CD4-positive, alpha-beta memory T cell (primary cell): ENCODE measurements at regions not wholly inside any gene's neighbourhood (a gene's known extent, or its start where the extent isn't known, plus 50 kb on each side); places are given as distances from the start of the nearest gene placed in this dataset.
A peak's percentile ranks its signal among the peaks of the same experiment; 100 is the strongest.
"Not testable (repeated sequence)": the region's sequence is repeated elsewhere in the genome, so short reads cannot be mapped to it uniquely, and the experiment has no call there.

Experiments
- CTCF ChIA-PET: fragments of 350-600 bp; sonication (Branson Sonifier 250); formaldehyde crosslinking; loops from one replicate; lab custom pipeline; 2021; ENCODE audit warnings: inconsistent platforms; ENCODE audit not compliant: partially characterized antibody; lab: Charles Lee
- POLR2A ChIA-PET: fragments of 350-600 bp; sonication (Branson Sonifier 250); formaldehyde crosslinking; loops from one replicate; lab custom pipeline; 2021; ENCODE audit not compliant: partially characterized antibody; lab: Charles Lee
- DNase-seq, 5 donors: peaks; one replicate each; pipeline versions ENCODE4 v3.0.0 to v3.0.0-alpha.2; 2020 to 2022; ENCODE audit warnings: mixed read lengths in 1 of 5
- H3K27ac ChIP-seq: one replicate; pipeline ENCODE4 v1.7.0; 2013; ENCODE audit warnings: low read depth, low read length
- H3K27me3 ChIP-seq: 2 replicates; pipeline ENCODE4 v1.7.0; 2013; ENCODE audit warnings: mild to moderate bottlenecking, low read length, moderate library complexity; ENCODE audit not compliant: insufficient read depth
- H3K36me3 ChIP-seq: 2 replicates; pipeline ENCODE4 v1.7.0; 2013; ENCODE audit warnings: mild to moderate bottlenecking, low read length, moderate library complexity; ENCODE audit not compliant: insufficient read depth
- H3K4me1 ChIP-seq: 2 replicates; pipeline ENCODE4 v1.7.0; 2013; ENCODE audit warnings: mild to moderate bottlenecking, low read length, moderate library complexity; ENCODE audit not compliant: insufficient read depth
- H3K4me3 ChIP-seq, 2 donors: one replicate each; pipeline ENCODE4 v1.7.0; 2013; ENCODE audit warnings: low read length in 2 of 2, mild to moderate bottlenecking in 1 of 2
- H3K9me3 ChIP-seq, 2 donors: one replicate each; pipeline ENCODE4 v1.7.0; 2013; ENCODE audit warnings: low read length in 2 of 2, control low read depth in 1 of 2; ENCODE audit not compliant: control insufficient read depth in 1 of 2
- H3K27ac Mint-ChIP-seq, 7 donors: one replicate each; pipeline ENCODE4 v1.8.0; 2020 to 2021; ENCODE audit warnings: mixed read lengths in 7 of 7, mild to moderate bottlenecking in 6 of 7, inconsistent platforms in 3 of 7, moderate library complexity in 3 of 7
- H3K27me3 Mint-ChIP-seq, 2 donors: one replicate each; pipeline ENCODE4 v1.8.0; 2020 to 2021; ENCODE audit warnings: mixed read lengths in 2 of 2
- H3K36me3 Mint-ChIP-seq, 2 donors: one replicate each; pipeline ENCODE4 v1.8.0; 2020 to 2021; ENCODE audit warnings: mixed read lengths in 2 of 2, inconsistent platforms in 1 of 2, mild to moderate bottlenecking in 1 of 2
- H3K4me1 Mint-ChIP-seq, 4 donors: one replicate each; pipeline ENCODE4 v1.8.0; 2020 to 2021; ENCODE audit warnings: mixed read lengths in 4 of 4, mild to moderate bottlenecking in 1 of 4
- H3K4me3 Mint-ChIP-seq, 8 donors: one replicate each; pipeline ENCODE4 v1.8.0; 2020 to 2021; ENCODE audit warnings: mixed read lengths in 8 of 8, mild to moderate bottlenecking in 7 of 8, moderate library complexity in 6 of 8, inconsistent platforms in 3 of 8
- H3K9me3 Mint-ChIP-seq, 8 donors: one replicate each; pipeline ENCODE4 v1.8.0; 2020 to 2021; ENCODE audit warnings: mixed read lengths in 8 of 8, mild to moderate bottlenecking in 5 of 8, inconsistent platforms in 3 of 8, moderate library complexity in 1 of 8
- intact Hi-C: fragments of 100-400 bp; cut with micrococcal nuclease; formaldehyde crosslinking; loops from one replicate; pipeline ENCODE4 v1.15.1; 2023

- H3K9me3 Mint-ChIP-seq = peaks cover 0 to 9% (median 2%) of the 10 kb centered on the region in 8 donors
These were observed 149.1 kb upstream of the DPP10 start for GRCh38 chr2:114293355-114293754.

GRCh38 chr2:114294741-114295140, 147.7 kb upstream of the DPP10 start:
- no peaks in the 10 kb centered on the region for H3K36me3 ChIP-seq
- peaks cover 0 to 3% (median 0%) of the 10 kb centered on the region in 8 donors for H3K9me3 Mint-ChIP-seq
- H3K27ac Mint-ChIP-seq = no peak overlapping the region
- H3K4me1 Mint-ChIP-seq = peaks cover 0 to 4% (median 0%) of the 10 kb centered on the region in 4 donors
- CTCF ChIA-PET = no interaction called here
- no peaks in the 10 kb centered on the region for H3K36me3 Mint-ChIP-seq
- H3K27me3 ChIP-seq = no peaks in the 10 kb centered on the region
- H3K27me3 Mint-ChIP-seq = peaks cover 5 to 6% of the 10 kb centered on the region in 2 donors
- POLR2A ChIA-PET = no interaction called here
- no peaks in the 10 kb centered on the region for H3K4me1 ChIP-seq
- intact Hi-C loops = no loop called here
- H3K27ac ChIP-seq = no peak overlapping the region
- DNase-seq = no peak
- no peak overlapping the region for H3K4me3 ChIP-seq
- H3K9me3 ChIP-seq = no peaks in the 10 kb centered on the region
- H3K4me3 Mint-ChIP-seq = no peak overlapping the region

More at GRCh38 chr2:114293355-114293754, 149.1 kb upstream of the DPP10 start:
- H3K36me3 ChIP-seq = no peaks in the 10 kb centered on the region
- CTCF ChIA-PET = no interaction called here
- Mint-ChIP-seq H3K36me3 (no peaks in the 10 kb centered on the region), H3K4me3 (no peak overlapping the region), H3K27ac (no peak overlapping the region), H3K27me3 (peaks cover 5 to 6% of the 10 kb centered on the region in 2 donors), H3K4me1 (peaks cover 0 to 4% (median 0%) of the 10 kb centered on the region in 4 donors)
- no peak overlapping the region for H3K27ac ChIP-seq
- no peaks in the 10 kb centered on the region for H3K4me1 ChIP-seq
- intact Hi-C loops = no loop called here
- no peaks in the 10 kb centered on the region for H3K9me3 ChIP-seq
- no peak for DNase-seq
- no peaks in the 10 kb centered on the region for H3K27me3 ChIP-seq
- POLR2A ChIA-PET = no interaction called here
- H3K4me3 ChIP-seq = no peak overlapping the region

- intact Hi-C loops, H3K36me3 ChIP-seq, H3K27ac ChIP-seq, DNase-seq, H3K27me3 Mint-ChIP-seq, H3K4me1 ChIP-seq, POLR2A ChIA-PET, H3K4me3 ChIP-seq, CTCF ChIA-PET, H3K27me3 ChIP-seq, H3K4me1 Mint-ChIP-seq, H3K4me3 Mint-ChIP-seq, H3K27ac Mint-ChIP-seq, H3K9me3 ChIP-seq, H3K36me3 Mint-ChIP-seq: not testable (repeated sequence)
- peaks cover 0 to 15% (median 8%) of the 10 kb centered on the region in 8 donors for H3K9me3 Mint-ChIP-seq
These were observed 142.1 kb upstream of the DPP10 start for GRCh38 chr2:114300351-114300750.

- POLR2A ChIA-PET = no interaction called here
- H3K27me3 Mint-ChIP-seq = peaks cover 0 to 1% of the 10 kb centered on the region in 2 donors
These were observed 125.7 kb upstream of the DPP10 start for GRCh38 chr2:114316532-114317300.

GRCh38 chr2:114330594-114330993, 111.8 kb upstream of the DPP10 start:
- H3K4me1 Mint-ChIP-seq = no peaks in the 10 kb centered on the region
- Histone ChIP-seq H3K27ac (no peak overlapping the region), H3K27me3 (no peaks in the 10 kb centered on the region), H3K4me1 (no peaks in the 10 kb centered on the region), H3K36me3 (no peaks in the 10 kb centered on the region), H3K9me3 (peaks cover 0 to 4% of the 10 kb centered on the region in 2 donors), H3K4me3 (no peak overlapping the region)
- POLR2A ChIA-PET = no interaction called here
- no peak overlapping the region for H3K4me3 Mint-ChIP-seq
- no peak overlapping the region for H3K27ac Mint-ChIP-seq
- intact Hi-C loops = no loop called here
- H3K27me3 Mint-ChIP-seq = peaks cover 2 to 11% of the 10 kb centered on the region in 2 donors
- peaks cover 0 to 2% (median 0%) of the 10 kb centered on the region in 8 donors for H3K9me3 Mint-ChIP-seq
- no peaks in the 10 kb centered on the region for H3K36me3 Mint-ChIP-seq
- DNase-seq = no peak
- CTCF ChIA-PET = no interaction called here

More at GRCh38 chr2:114316532-114317300, 125.7 kb upstream of the DPP10 start:
- no peak overlapping the region for H3K27ac Mint-ChIP-seq
- Histone ChIP-seq H3K4me1 (no peaks in the 10 kb centered on the region), H3K27me3 (no peaks in the 10 kb centered on the region), H3K27ac (no peak overlapping the region), H3K9me3 (no peaks in the 10 kb centered on the region), H3K4me3 (no peak overlapping the region), H3K36me3 (no peaks in the 10 kb centered on the region)
- no peaks in the 10 kb centered on the region for H3K4me1 Mint-ChIP-seq
- no peaks in the 10 kb centered on the region for H3K36me3 Mint-ChIP-seq
- peaks cover 0 to 3% (median 0%) of the 10 kb centered on the region in 8 donors for H3K9me3 Mint-ChIP-seq
- CTCF ChIA-PET = no interaction called here
- DNase-seq = no peak
- intact Hi-C loops = no loop called here
- no peak overlapping the region for H3K4me3 Mint-ChIP-seq

DNA sequence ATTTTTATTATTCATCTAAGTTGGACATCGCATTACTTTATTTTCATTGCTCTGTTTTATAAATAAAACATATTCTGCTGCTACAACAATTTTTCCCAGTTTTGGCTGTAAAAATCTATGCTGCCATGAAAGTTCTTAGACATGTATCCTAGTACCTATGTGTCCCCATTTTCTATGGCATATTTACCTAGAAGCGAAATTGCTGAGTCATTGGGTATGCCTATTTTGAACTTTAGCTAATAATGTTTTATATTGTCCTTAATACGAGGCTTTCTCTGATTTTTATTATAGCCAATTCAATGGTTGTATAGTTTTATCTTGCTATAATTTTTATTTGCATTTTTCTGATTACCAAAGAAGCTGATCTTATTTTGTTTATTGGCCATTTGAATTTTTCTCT, 110.5 kb upstream of the DPP10 start:
- Mint-ChIP-seq H3K27me3 (peaks cover 2 to 8% of the 10 kb centered on the region in 2 donors), H3K27ac (no peak overlapping the region), H3K4me3 (no peak overlapping the region), H3K9me3 (peaks cover 0 to 3% (median 0%) of the 10 kb centered on the region in 8 donors), H3K4me1 (no peaks in the 10 kb centered on the region), H3K36me3 (no peaks in the 10 kb centered on the region)
- intact Hi-C loops = no loop called here
- Histone ChIP-seq H3K4me3 (no peak overlapping the region), H3K27me3 (no peaks in the 10 kb centered on the region), H3K36me3 (no peaks in the 10 kb centered on the region), H3K4me1 (no peaks in the 10 kb centered on the region), H3K27ac (no peak overlapping the region), H3K9me3 (peaks cover 0 to 4% of the 10 kb centered on the region in 2 donors)
- CTCF ChIA-PET = no interaction called here
- DNase-seq = no peak
- POLR2A ChIA-PET = no interaction called here

- Mint-ChIP-seq H3K4me1 (no peaks in the 10 kb centered on the region), H3K27ac (no peak overlapping the region), H3K27me3 (peaks cover 0 to 1% of the 10 kb centered on the region in 2 donors), H3K9me3 (peaks cover 0 to 3% (median 0%) of the 10 kb centered on the region in 8 donors), H3K36me3 (no peaks in the 10 kb centered on the region), H3K4me3 (peak overlapping the region in 1 of 8 donors; percentile 10)
- POLR2A ChIA-PET = no interaction called here
- Histone ChIP-seq H3K27me3 (no peaks in the 10 kb centered on the region), H3K4me3 (no peak overlapping the region), H3K9me3 (no peaks in the 10 kb centered on the region), H3K4me1 (no peaks in the 10 kb centered on the region), H3K36me3 (no peaks in the 10 kb centered on the region), H3K27ac (no peak overlapping the region)
- DNase-seq = no peak
- intact Hi-C loops = no loop called here
- CTCF ChIA-PET = no interaction called here
These were observed 97.2 kb upstream of the DPP10 start for GRCh38 chr2:114345246-114345645.
